ENCODE measurements at regions not wholly inside any gene's neighbourhood (a gene's known extent, or its start where the extent isn't known, plus 50 kb on each side); places are given as distances from the start of the nearest gene placed in this dataset.

- intact Hi-C loops (cut with DNase I) = no loop called here
- Histone ChIP-seq H3K9me3 (no peaks in the 10 kb centered on the region), H3K4me3 (no peak overlapping the region), H3K36me3 (no peaks in the 10 kb centered on the region), H3K27ac (no peak overlapping the region), H3K27me3 (no peaks in the 10 kb centered on the region), H3K4me1 (no peaks in the 10 kb centered on the region)
- no peak for TF ChIP-seq CTCF (IDR thresholded peaks at IDR 0.05)
- TF ChIP-seq POLR2AphosphoS5 (IDR thresholded peaks at IDR 0.05; ENCODE audit: insufficient read depth in 1 of 2, low read depth in 1 of 2) = no peak
- no peak for TF ChIP-seq POLR2A (IDR thresholded peaks at IDR 0.05)
- DNase-seq (ENCODE audit: extremely low spot score in 2 of 2) = no peak
These were observed 432.5 kb upstream of the ZFHX3 start for GRCh38 chr16:73480381-73480780.

- Histone ChIP-seq H3K9me3 (no peaks in the 10 kb centered on the region), H3K27ac (no peak overlapping the region), H3K4me3 (no peak overlapping the region), H3K27me3 (no peaks in the 10 kb centered on the region), H3K4me1 (no peaks in the 10 kb centered on the region), H3K36me3 (no peaks in the 10 kb centered on the region)
- intact Hi-C loops (cut with DNase I) = no loop called here
- TF ChIP-seq POLR2A (IDR thresholded peaks at IDR 0.05) (no peak), POLR2AphosphoS5 (IDR thresholded peaks at IDR 0.05; ENCODE audit: insufficient read depth in 1 of 2, low read depth in 1 of 2) (no peak)
- DNase-seq (ENCODE audit: extremely low spot score in 2 of 2) = no peak
These were observed 425.8 kb upstream of the ZFHX3 start for GRCh38 chr16:73473713-73474112.

GRCh38 chr16:73464834-73465233 lies 416.9 kb upstream of the ZFHX3 start:
- Histone ChIP-seq H3K4me3 (no peak overlapping the region), H3K27me3 (no peaks in the 10 kb centered on the region), H3K4me1 (no peaks in the 10 kb centered on the region), H3K36me3 (no peaks in the 10 kb centered on the region), H3K9me3 (no peaks in the 10 kb centered on the region), H3K27ac (no peak overlapping the region)
- DNase-seq (ENCODE audit: extremely low spot score in 2 of 2) = no peak
- intact Hi-C loops (cut with DNase I) = no loop called here
- TF ChIP-seq POLR2AphosphoS5 (IDR thresholded peaks at IDR 0.05; ENCODE audit: insufficient read depth in 1 of 2, low read depth in 1 of 2) = no peak
- no peak for TF ChIP-seq POLR2A (IDR thresholded peaks at IDR 0.05)
- no peak for TF ChIP-seq CTCF (IDR thresholded peaks at IDR 0.05)

- intact Hi-C loops (cut with DNase I) = no loop called here
- H3K4me1 ChIP-seq = no peaks in the 10 kb centered on the region
- no peak overlapping the region for H3K4me3 ChIP-seq
- no peaks in the 10 kb centered on the region for H3K9me3 ChIP-seq
- no peaks in the 10 kb centered on the region for H3K27me3 ChIP-seq
- TF ChIP-seq CTCF (IDR thresholded peaks at IDR 0.05) (no peak), POLR2AphosphoS5 (IDR thresholded peaks at IDR 0.05; ENCODE audit: insufficient read depth in 1 of 2, low read depth in 1 of 2) (no peak), POLR2A (IDR thresholded peaks at IDR 0.05) (no peak)
- no peaks in the 10 kb centered on the region for H3K36me3 ChIP-seq
- DNase-seq (ENCODE audit: extremely low spot score in 2 of 2) = no peak
- H3K27ac ChIP-seq = no peak overlapping the region
These were observed 411.7 kb upstream of the ZFHX3 start for GRCh38 chr16:73459586-73459985.

- intact Hi-C loops (cut with DNase I) = no loop called here
- Histone ChIP-seq H3K27ac (no peak overlapping the region), H3K36me3 (no peaks in the 10 kb centered on the region), H3K4me3 (no peak overlapping the region), H3K9me3 (no peaks in the 10 kb centered on the region), H3K27me3 (no peaks in the 10 kb centered on the region), H3K4me1 (no peaks in the 10 kb centered on the region)
- TF ChIP-seq CTCF (IDR thresholded peaks at IDR 0.05) = no peak
- no peak for TF ChIP-seq POLR2AphosphoS5 (IDR thresholded peaks at IDR 0.05; ENCODE audit: insufficient read depth in 1 of 2, low read depth in 1 of 2)
- TF ChIP-seq POLR2A (IDR thresholded peaks at IDR 0.05) = no peak
- no peak for DNase-seq (ENCODE audit: extremely low spot score in 2 of 2)
These were observed 409.9 kb upstream of the ZFHX3 start for GRCh38 chr16:73457851-73458250.

- intact Hi-C loops (cut with DNase I) = no loop called here
- Histone ChIP-seq H3K9me3 (no peaks in the 10 kb centered on the region), H3K27me3 (no peaks in the 10 kb centered on the region), H3K36me3 (no peaks in the 10 kb centered on the region), H3K4me3 (no peak overlapping the region), H3K4me1 (no peaks in the 10 kb centered on the region), H3K27ac (no peak overlapping the region)
- DNase-seq (ENCODE audit: extremely low spot score in 2 of 2) = no peak
- TF ChIP-seq POLR2A (IDR thresholded peaks at IDR 0.05) = no peak
- TF ChIP-seq CTCF (IDR thresholded peaks at IDR 0.05) = no peak
- no peak for TF ChIP-seq POLR2AphosphoS5 (IDR thresholded peaks at IDR 0.05; ENCODE audit: insufficient read depth in 1 of 2, low read depth in 1 of 2)
These were observed 401.0 kb upstream of the ZFHX3 start for GRCh38 chr16:73448970-73449369.

All from vagina (tissue), 2 donors.